ENCODE measurements at regions not wholly inside any gene's neighbourhood (a gene's known extent, or its start where the extent isn't known, plus 50 kb on each side); places are given as distances from the start of the nearest gene placed in this dataset.

- no peak for DNase-seq
These were observed 101.2 kb downstream of the TBX19 start for GRCh38 chr1:168381850-168382249.

- DNase-seq = no peak
These were observed 100.3 kb downstream of the TBX19 start for GRCh38 chr1:168380945-168381344.

- no peak for DNase-seq
These were observed 98.6 kb downstream of the TBX19 start for GRCh38 chr1:168379104-168379860.

- DNase-seq = no peak
These were observed 95.1 kb downstream of the TBX19 start for GRCh38 chr1:168375566-168376300.

GRCh38 chr1:168374566-168374965 lies 93.9 kb downstream of the TBX19 start:
- DNase-seq = no peak

GRCh38 chr1:168373869-168374268 lies 93.2 kb downstream of the TBX19 start:
- DNase-seq = no peak

GRCh38 chr1:168372861-168373371 lies 92.2 kb downstream of the TBX19 start:
- no peak for DNase-seq

GRCh38 chr1:168372307-168372706 lies 91.6 kb downstream of the TBX19 start:
- no peak for DNase-seq

- no peak for DNase-seq
These were observed 90.8 kb downstream of the TBX19 start for GRCh38 chr1:168371477-168371876.

GRCh38 chr1:168370586-168370985 lies 89.9 kb downstream of the TBX19 start:
- no peak for DNase-seq

- no peak for DNase-seq
These were observed 89.0 kb downstream of the TBX19 start for GRCh38 chr1:168369655-168370054.

GRCh38 chr1:168368131-168368530 lies 87.5 kb downstream of the TBX19 start:
- DNase-seq = no peak

GRCh38 chr1:168365719-168366479 lies 85.2 kb downstream of the TBX19 start:
- DNase-seq = no peak

All from stimulated activated CD8-positive, alpha-beta memory T cell treated with anti-CD3 and anti-CD28 coated beads, Interleukin-4, amount 100 ng/mL, for 48 hours (primary cell).